CD4-positive, alpha-beta T cell (primary cell): ENCODE measurements at regions not wholly inside any gene's neighbourhood (a gene's known extent, or its start where the extent isn't known, plus 50 kb on each side); places are given as distances from the start of the nearest gene placed in this dataset.

Experiments used
- ATAC-seq: fragments of 200-7000 bp; cut with Tn5 transposase; one replicate; pipeline ENCODE4 v1.10.0; 2022; ENCODE audit warnings: mild to moderate bottlenecking; ENCODE audit not compliant: poor library complexity
- CTCF ChIA-PET: fragments of 350-600 bp; sonication (Branson Sonifier 250); formaldehyde crosslinking; loops from one replicate; lab custom pipeline; 2021; ENCODE audit warnings: antibody characterized with exemption, inconsistent platforms; lab: Charles Lee
- POLR2A ChIA-PET: fragments of 350-600 bp; sonication (Branson Sonifier 250); formaldehyde crosslinking; loops from one replicate; lab custom pipeline; 2021; ENCODE audit warnings: antibody characterized with exemption, inconsistent platforms; lab: Charles Lee
- DNase-seq, 14 experiments: peaks; one replicate each; pipeline ENCODE4 v3.0.0-alpha.2; 2013 to 2020; ENCODE audit warnings: mixed read lengths in 2 of 14
- H3K27ac ChIP-seq, 2 donors: one replicate each; pipeline versions ENCODE4 v1.5.1 to v1.7.0; 2013; ENCODE audit warnings: low read length in 2 of 2, low read depth in 1 of 2, mild to moderate bottlenecking in 1 of 2
- H3K27me3 ChIP-seq, 2 experiments: 1 replicate in 1 of 2; 2 replicates in 1 of 2; pipeline versions ENCODE4 v1.6.1 to v1.7.0; 2013; ENCODE audit warnings: low read length in 2 of 2, control low read depth in 1 of 2, mild to moderate bottlenecking in 1 of 2, moderate library complexity in 1 of 2; ENCODE audit not compliant: insufficient read depth in 2 of 2, control insufficient read depth in 1 of 2
- H3K36me3 ChIP-seq: one replicate; pipeline ENCODE4 v1.6.1; 2013; ENCODE audit warnings: low read length, control low read depth; ENCODE audit not compliant: insufficient read depth
- H3K4me1 ChIP-seq: one replicate; pipeline ENCODE4 v1.6.1; 2013; ENCODE audit warnings: low read length, control low read depth; ENCODE audit not compliant: insufficient read depth
- H3K4me3 ChIP-seq: one replicate; pipeline ENCODE4 v1.5.1; 2013; ENCODE audit warnings: mild to moderate bottlenecking, low read length, moderate library complexity
- H3K9me3 ChIP-seq, 2 experiments: 1 replicate in 1 of 2; 2 replicates in 1 of 2; pipeline versions ENCODE4 v1.6.1 to v1.7.0; 2013; ENCODE audit warnings: low read length in 2 of 2, mild to moderate bottlenecking in 2 of 2, control low read depth in 1 of 2, moderate library complexity in 1 of 2; ENCODE audit not compliant: control insufficient read depth in 1 of 2, insufficient read depth in 1 of 2
- H3K27ac Mint-ChIP-seq: one replicate; pipeline ENCODE4 v1.8.0; 2020; ENCODE audit warnings: mixed read lengths
- H3K27me3 Mint-ChIP-seq: one replicate; pipeline ENCODE4 v1.8.0; 2021; ENCODE audit warnings: mixed read lengths
- H3K36me3 Mint-ChIP-seq: one replicate; pipeline ENCODE4 v1.8.0; 2021; ENCODE audit warnings: low read depth, mixed read lengths
- H3K4me1 Mint-ChIP-seq: one replicate; pipeline ENCODE4 v1.8.0; 2021; ENCODE audit warnings: low read depth, mixed read lengths
- H3K4me3 Mint-ChIP-seq: one replicate; pipeline ENCODE4 v1.8.0; 2020; ENCODE audit warnings: mild to moderate bottlenecking, mixed read lengths
- H3K9me3 Mint-ChIP-seq: one replicate; pipeline ENCODE4 v1.8.0; 2020; ENCODE audit warnings: mixed read lengths
- CTCF ChIP-seq: fragments of 200-600 bp; IDR thresholded peaks from one replicate; pipeline ENCODE4 v1.8.0; 2022; ENCODE audit warnings: antibody characterized with exemption, mild to moderate bottlenecking
- intact Hi-C, 2 experiments: fragments of 100-400 bp; cut with DNase I in 1 of 2; cut with micrococcal nuclease in 1 of 2; formaldehyde crosslinking; loops; one replicate each; pipeline versions ENCODE4 v1.15.1 to v1.9.0; 2023 to 2025; cut with DNase I, micrococcal nuclease

GRCh38 chr4:112001041-112001440 lies 144.2 kb upstream of the FAM241A start:
- ATAC-seq (no peak), DNase-seq (no peak)
- no peak for TF ChIP-seq CTCF
- Histone ChIP-seq H3K27ac (no peak overlapping the region), H3K4me1 (no peaks in the 10 kb centered on the region), H3K36me3 (no peaks in the 10 kb centered on the region), H3K4me3 (no peak overlapping the region), H3K9me3 (no peaks in the 10 kb centered on the region), H3K27me3 (peaks cover 0 to 8% of the 10 kb centered on the region in 2 experiments)
- H3K9me3 Mint-ChIP-seq, result peaks cover 4% of the 10 kb centered on the region
- CTCF ChIA-PET, result no interaction called here
- POLR2A ChIA-PET, result no interaction called here
- intact Hi-C loops, result no loop called here
- peaks cover 25% of the 10 kb centered on the region for H3K27me3 Mint-ChIP-seq
- no peak overlapping the region for H3K27ac Mint-ChIP-seq
- H3K4me3 Mint-ChIP-seq, result no peak overlapping the region
- H3K4me1 Mint-ChIP-seq, result no peaks in the 10 kb centered on the region
- H3K36me3 Mint-ChIP-seq, result no peaks in the 10 kb centered on the region

GRCh38 chr4:112002248-112002661 lies 143.0 kb upstream of the FAM241A start:
- Mint-ChIP-seq H3K27me3 (peaks cover 19% of the 10 kb centered on the region), H3K4me1 (no peaks in the 10 kb centered on the region), H3K27ac (no peak overlapping the region), H3K9me3 (peaks cover 4% of the 10 kb centered on the region), H3K4me3 (no peak overlapping the region), H3K36me3 (no peaks in the 10 kb centered on the region)
- no peaks in the 10 kb centered on the region for H3K4me1 ChIP-seq
- no peaks in the 10 kb centered on the region for H3K9me3 ChIP-seq
- ChIA-PET CTCF (no interaction called here), POLR2A (no interaction called here)
- TF ChIP-seq CTCF, result no peak
- no peaks in the 10 kb centered on the region for H3K36me3 ChIP-seq
- intact Hi-C loops, result no loop called here
- H3K27ac ChIP-seq, result no peak overlapping the region
- H3K4me3 ChIP-seq, result no peak overlapping the region
- H3K27me3 ChIP-seq, result peaks cover 0 to 8% of the 10 kb centered on the region in 2 experiments
- no peak for DNase-seq
- ATAC-seq, result no peak

GRCh38 chr4:112003231-112003907 lies 141.9 kb upstream of the FAM241A start:
- peaks cover 19% of the 10 kb centered on the region for H3K27me3 Mint-ChIP-seq
- Histone ChIP-seq H3K27ac (no peak overlapping the region), H3K4me1 (no peaks in the 10 kb centered on the region), H3K4me3 (no peak overlapping the region), H3K9me3 (no peaks in the 10 kb centered on the region), H3K36me3 (no peaks in the 10 kb centered on the region), H3K27me3 (peaks cover 0 to 8% of the 10 kb centered on the region in 2 experiments)
- TF ChIP-seq CTCF, result no peak
- ATAC-seq (no peak), DNase-seq (no peak)
- H3K4me3 Mint-ChIP-seq, result no peak overlapping the region
- H3K9me3 Mint-ChIP-seq, result peaks cover 4% of the 10 kb centered on the region
- H3K4me1 Mint-ChIP-seq, result no peaks in the 10 kb centered on the region
- ChIA-PET POLR2A (no interaction called here), CTCF (no interaction called here)
- H3K27ac Mint-ChIP-seq, result no peak overlapping the region
- H3K36me3 Mint-ChIP-seq, result no peaks in the 10 kb centered on the region
- intact Hi-C loops, result no loop called here
